Umbilical cord (tissue), 1 donor: ENCODE measurements at regions not wholly inside any gene's neighbourhood (a gene's known extent, or its start where the extent isn't known, plus 50 kb on each side); places are given as distances from the start of the nearest gene placed in this dataset.

Source experiments
- DNase-seq: peaks from one replicate; pipeline ENCODE4 v3.0.0-alpha.2; 2015; ENCODE audit warnings: low spot score

- no peak for DNase-seq
Measured at GRCh38 chr2:185147361-185147760, 549.0 kb downstream of the ZNF804A start.

GRCh38 chr2:185152186-185152585, 553.9 kb downstream of the ZNF804A start:
- DNase-seq: no peak

GRCh38 chr2:185161701-185162100, 563.4 kb downstream of the ZNF804A start:
- DNase-seq: no peak

GRCh38 chr2:185174353-185174752, 564.3 kb upstream of the FSIP2 start:
- DNase-seq: no peak

GRCh38 chr2:185179743-185180142, 558.9 kb upstream of the FSIP2 start:
- DNase-seq: no peak

GRCh38 chr2:185181901-185182300, 556.7 kb upstream of the FSIP2 start:
- no peak for DNase-seq

GRCh38 chr2:185185044-185185443, 553.6 kb upstream of the FSIP2 start:
- no peak for DNase-seq

GRCh38 chr2:185187421-185187820, 551.2 kb upstream of the FSIP2 start:
- no peak for DNase-seq

- DNase-seq: no peak
Measured at GRCh38 chr2:185188656-185189055, 549.9 kb upstream of the FSIP2 start.

- peak; percentile 13 for DNase-seq
Measured at GRCh38 chr2:185201063-185201462, 537.5 kb upstream of the FSIP2 start.

GRCh38 chr2:185202381-185202780, 536.2 kb upstream of the FSIP2 start:
- no peak for DNase-seq

GRCh38 chr2:185202945-185203528, 535.6 kb upstream of the FSIP2 start:
- DNase-seq: no peak

- DNase-seq: peak; percentile 2
Measured at GRCh38 chr2:185208261-185208660, 530.3 kb upstream of the FSIP2 start.

GRCh38 chr2:185215497-185215896, 523.1 kb upstream of the FSIP2 start:
- DNase-seq: no peak

- DNase-seq: peak; percentile 14
Measured at GRCh38 chr2:185219981-185220380, 518.6 kb upstream of the FSIP2 start.

- DNase-seq: no peak
Measured at GRCh38 chr2:185222311-185222710, 516.3 kb upstream of the FSIP2 start.

GRCh38 chr2:185227391-185227790, 511.2 kb upstream of the FSIP2 start:
- no peak for DNase-seq

GRCh38 chr2:185239491-185239890, 499.1 kb upstream of the FSIP2 start:
- no peak for DNase-seq

- DNase-seq: no peak
Measured at GRCh38 chr2:185240796-185241195, 497.8 kb upstream of the FSIP2 start.

- DNase-seq: no peak
Measured at GRCh38 chr2:185241556-185241955, 497.0 kb upstream of the FSIP2 start.

GRCh38 chr2:185242462-185242861, 496.1 kb upstream of the FSIP2 start:
- DNase-seq: no peak

- no peak for DNase-seq
Measured at GRCh38 chr2:185245216-185245615, 493.4 kb upstream of the FSIP2 start.

- DNase-seq: no peak
Measured at GRCh38 chr2:185245806-185246205, 492.8 kb upstream of the FSIP2 start.

- no peak for DNase-seq
Measured at GRCh38 chr2:185246717-185247116, 491.9 kb upstream of the FSIP2 start.
